Calu3 (cell line): ENCODE measurements at regions not wholly inside any gene's neighbourhood (a gene's known extent, or its start where the extent isn't known, plus 50 kb on each side); places are given as distances from the start of the nearest gene placed in this dataset.

Source experiments
- BruUV-seq: library from RNA; stranded (reverse); fragments of 400-500 nt; replicated peaks from 2 replicates; lab custom pipeline; 2021; lab: Mats Ljungman, UMichigan
- CTCF ChIA-PET: fragments of 300-600 bp; sonication (Branson Sonifier 250); formaldehyde crosslinking; loops from one replicate; lab custom pipeline; 2022; ENCODE audit warnings: antibody characterized with exemption; lab: Charles Lee
- DNase-seq: peaks from one replicate; pipeline ENCODE4 v3.0.0; 2022
- H3K27ac Mint-ChIP-seq: one replicate; pipeline ENCODE4 v1.8.0; 2022; ENCODE audit warnings: mixed read lengths; ENCODE audit not compliant: unreplicated experiment
- H3K27me3 Mint-ChIP-seq: one replicate; pipeline ENCODE4 v1.8.0; 2022; ENCODE audit warnings: mixed read lengths; ENCODE audit not compliant: unreplicated experiment
- H3K36me3 Mint-ChIP-seq: one replicate; pipeline ENCODE4 v1.8.0; 2022; ENCODE audit warnings: mild to moderate bottlenecking, moderate library complexity, mixed read lengths; ENCODE audit not compliant: insufficient read depth, unreplicated experiment
- H3K4me1 Mint-ChIP-seq: one replicate; pipeline ENCODE4 v1.8.0; 2022; ENCODE audit warnings: mild to moderate bottlenecking, low read depth, mixed read lengths; ENCODE audit not compliant: unreplicated experiment
- H3K4me3 Mint-ChIP-seq: one replicate; pipeline ENCODE4 v1.8.0; 2022; ENCODE audit warnings: mild to moderate bottlenecking, low read depth, moderate library complexity, mixed read lengths; ENCODE audit not compliant: unreplicated experiment
- H3K9me3 Mint-ChIP-seq: one replicate; pipeline ENCODE4 v1.8.0; 2022; ENCODE audit warnings: low read depth, mixed read lengths; ENCODE audit not compliant: unreplicated experiment
- CTCF ChIP-seq: fragments of 200-600 bp; IDR thresholded peaks from one replicate; pipeline ENCODE4 v1.8.0; 2022; ENCODE audit warnings: antibody characterized with exemption; ENCODE audit not compliant: unreplicated experiment
- intact Hi-C: fragments of 100-400 bp; cut with micrococcal nuclease; formaldehyde crosslinking; loops from one replicate; pipeline ENCODE4 v1.10.0; 2022; ENCODE audit not compliant: unreplicated experiment

GRCh38 chr4:144494280-144494679, 151.7 kb upstream of the HHIP start:
- Mint-ChIP-seq H3K4me1 (no peaks in the 10 kb centered on the region), H3K27me3 (no peaks in the 10 kb centered on the region)
- intact Hi-C loops, result no loop called here

DNA sequence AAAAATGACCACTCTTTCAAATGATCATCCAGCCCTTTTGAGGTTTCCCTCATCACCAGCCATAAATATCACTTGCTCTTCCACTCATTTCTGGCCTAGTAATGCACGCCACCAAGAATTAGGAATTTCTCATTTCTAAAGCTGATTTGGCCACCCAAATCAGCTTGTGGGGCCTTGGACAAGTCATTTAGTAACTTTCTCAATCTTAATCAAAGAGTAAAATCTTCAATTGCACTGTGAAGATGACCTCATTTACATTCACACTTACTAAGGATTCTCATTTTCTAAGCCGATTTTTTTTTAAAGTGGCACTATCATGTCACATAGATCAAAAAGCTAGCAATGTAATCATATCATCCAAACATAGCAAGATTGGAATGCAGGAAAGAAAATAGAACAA, 150.0 kb upstream of the HHIP start:
- H3K27ac Mint-ChIP-seq, result no peak overlapping the region
- CTCF ChIA-PET, result no interaction called here

More at GRCh38 chr4:144494280-144494679, 151.7 kb upstream of the HHIP start:
- no TSS peak for BruUV-seq
- no peak for TF ChIP-seq CTCF
- H3K36me3 Mint-ChIP-seq, result no peaks in the 10 kb centered on the region
- no peak overlapping the region for H3K4me3 Mint-ChIP-seq
- peaks cover 3% of the 10 kb centered on the region for H3K9me3 Mint-ChIP-seq
- H3K27ac Mint-ChIP-seq, result no peak overlapping the region
- DNase-seq, result no peak
- CTCF ChIA-PET, result no interaction called here

GRCh38 chr4:144499777-144500176, 146.2 kb upstream of the HHIP start:
- no peak overlapping the region for H3K4me3 Mint-ChIP-seq
- CTCF ChIA-PET, result no interaction called here
- H3K27ac Mint-ChIP-seq, result no peak overlapping the region
- no TSS peak for BruUV-seq
- H3K4me1 Mint-ChIP-seq, result no peaks in the 10 kb centered on the region
- H3K36me3 Mint-ChIP-seq, result no peaks in the 10 kb centered on the region
- no peaks in the 10 kb centered on the region for H3K9me3 Mint-ChIP-seq
- TF ChIP-seq CTCF, result no peak
- DNase-seq, result no peak
- intact Hi-C loops, result no loop called here
- H3K27me3 Mint-ChIP-seq, result no peaks in the 10 kb centered on the region

More for the DNA sequence above, 150.0 kb upstream of the HHIP start:
- Mint-ChIP-seq H3K4me1 (no peaks in the 10 kb centered on the region), H3K4me3 (no peak overlapping the region), H3K27me3 (no peaks in the 10 kb centered on the region), H3K9me3 (no peaks in the 10 kb centered on the region), H3K36me3 (no peaks in the 10 kb centered on the region)
- intact Hi-C loops, result no loop called here
- no peak for DNase-seq
- no peak for TF ChIP-seq CTCF
- no TSS peak for BruUV-seq

DNA sequence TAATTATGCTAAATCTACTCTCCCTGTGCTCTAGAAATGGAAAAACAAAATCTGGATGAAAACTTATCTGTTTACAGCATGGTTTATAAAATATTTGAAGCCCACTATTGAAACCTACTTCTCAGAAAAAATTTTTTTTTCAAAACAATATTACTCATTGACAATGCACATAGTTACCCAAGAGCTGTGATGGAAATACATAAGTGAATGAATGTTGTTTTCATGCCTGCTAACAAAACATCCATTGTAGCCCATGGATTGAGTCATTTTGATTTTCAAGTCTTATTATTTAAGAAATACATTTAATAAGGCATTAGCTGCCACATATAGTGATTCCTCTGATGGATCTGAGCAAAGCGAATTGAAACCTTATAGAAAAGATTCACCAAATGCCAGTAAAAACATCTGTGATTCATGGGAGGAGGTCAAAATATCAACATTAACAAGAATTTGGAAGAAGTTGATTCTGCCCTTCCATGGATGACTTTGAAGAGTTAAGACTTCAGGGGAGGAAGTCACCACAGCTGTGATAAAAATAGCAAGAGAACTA, 144.7 kb upstream of the HHIP start:
- Mint-ChIP-seq H3K27me3 (no peaks in the 10 kb centered on the region), H3K4me1 (no peaks in the 10 kb centered on the region), H3K4me3 (no peak overlapping the region), H3K27ac (no peak overlapping the region), H3K36me3 (no peaks in the 10 kb centered on the region), H3K9me3 (no peaks in the 10 kb centered on the region)
- no TSS peak for BruUV-seq
- DNase-seq, result no peak
- TF ChIP-seq CTCF, result no peak
- intact Hi-C loops, result no loop called here
- CTCF ChIA-PET, result no interaction called here
